Medulla oblongata (tissue), 1 donor: ENCODE measurements at regions not wholly inside any gene's neighbourhood (a gene's known extent, or its start where the extent isn't known, plus 50 kb on each side); places are given as distances from the start of the nearest gene placed in this dataset.
"Not testable (repeated sequence)": the region's sequence is repeated elsewhere in the genome, so short reads cannot be mapped to it uniquely, and the experiment has no call there.

Experiments used
- DNase-seq: peaks from one replicate; pipeline ENCODE4 v3.0.0-alpha.2; 2015; ENCODE audit errors: extremely low spot score

GRCh38 chr1:120664376-120665249 is 59.1 kb upstream of the NBPF26 start:
- not testable (repeated sequence) for DNase-seq

- not testable (repeated sequence) for DNase-seq
Observed at GRCh38 chr1:120665250-120665577, 58.5 kb upstream of the NBPF26 start.

- not testable (repeated sequence) for DNase-seq
Observed at GRCh38 chr1:120668187-120668586, 55.6 kb upstream of the NBPF26 start.
